Bronchial epithelial cell (primary cell): ENCODE measurements at regions not wholly inside any gene's neighbourhood (a gene's known extent, or its start where the extent isn't known, plus 50 kb on each side); places are given as distances from the start of the nearest gene placed in this dataset.
"Not testable (repeated sequence)": the region's sequence is repeated elsewhere in the genome, so short reads cannot be mapped to it uniquely, and the experiment has no call there.

Source experiments
- DNase-seq: peaks from one replicate; pipeline ENCODE4 v3.0.0-alpha.2; 2010; ENCODE audit warnings: low read depth
- FAIRE-seq: peaks from 2 replicates; lab custom pipeline; 2011; peaks lifted over from hg19 to GRCh38; lab: Jason Lieb, UNC
- H3K27me3 ChIP-seq: 2 replicates; pipeline ENCODE4 v1.5.1; 2011; ENCODE audit warnings: low read length; ENCODE audit not compliant: control insufficient read depth, insufficient read depth
- H3K36me3 ChIP-seq: 2 replicates; pipeline ENCODE4 v1.5.1; 2011; ENCODE audit warnings: low read length; ENCODE audit not compliant: control insufficient read depth, insufficient read depth
- H3K4me3 ChIP-seq: 2 replicates; pipeline ENCODE4 v1.5.1; 2011; ENCODE audit warnings: mild to moderate bottlenecking, low read depth, low read length, control low read depth
- TF ChIP-seq, protein P1 (sequence below): IDR thresholded peaks from 2 replicates; pipeline ENCODE4 v1.5.1; 2011; ENCODE audit warnings: mild to moderate bottlenecking, moderate library complexity, low read length, control low read depth, inconsistent platforms; ENCODE audit not compliant: insufficient read depth, severe bottlenecking

DNA sequence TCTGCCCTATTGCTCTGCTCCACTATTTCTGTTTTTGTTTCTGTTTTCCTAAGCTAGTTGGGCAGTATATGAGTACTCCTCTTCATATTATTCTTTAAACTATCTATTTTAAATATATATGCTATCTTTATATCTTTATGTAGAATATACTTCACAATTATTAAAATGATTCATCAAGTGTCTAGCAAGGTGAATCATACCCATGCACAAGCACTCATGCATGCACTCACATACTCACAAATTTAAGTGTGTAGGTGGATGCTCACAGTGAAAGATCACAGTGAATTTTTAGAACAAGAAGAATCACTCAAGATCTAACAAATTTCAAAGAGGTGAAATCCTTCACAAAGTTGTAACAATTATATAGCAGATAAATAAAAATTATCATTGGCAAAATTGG, 435.6 kb upstream of the SLITRK5 start:
- DNase-seq (peak; percentile 33), FAIRE-seq (no peak)
- Histone ChIP-seq H3K4me3 (no peak overlapping the region), H3K27me3 (no peaks in the 10 kb centered on the region), H3K36me3 (no peaks in the 10 kb centered on the region)
- TF ChIP-seq, protein P1, sequence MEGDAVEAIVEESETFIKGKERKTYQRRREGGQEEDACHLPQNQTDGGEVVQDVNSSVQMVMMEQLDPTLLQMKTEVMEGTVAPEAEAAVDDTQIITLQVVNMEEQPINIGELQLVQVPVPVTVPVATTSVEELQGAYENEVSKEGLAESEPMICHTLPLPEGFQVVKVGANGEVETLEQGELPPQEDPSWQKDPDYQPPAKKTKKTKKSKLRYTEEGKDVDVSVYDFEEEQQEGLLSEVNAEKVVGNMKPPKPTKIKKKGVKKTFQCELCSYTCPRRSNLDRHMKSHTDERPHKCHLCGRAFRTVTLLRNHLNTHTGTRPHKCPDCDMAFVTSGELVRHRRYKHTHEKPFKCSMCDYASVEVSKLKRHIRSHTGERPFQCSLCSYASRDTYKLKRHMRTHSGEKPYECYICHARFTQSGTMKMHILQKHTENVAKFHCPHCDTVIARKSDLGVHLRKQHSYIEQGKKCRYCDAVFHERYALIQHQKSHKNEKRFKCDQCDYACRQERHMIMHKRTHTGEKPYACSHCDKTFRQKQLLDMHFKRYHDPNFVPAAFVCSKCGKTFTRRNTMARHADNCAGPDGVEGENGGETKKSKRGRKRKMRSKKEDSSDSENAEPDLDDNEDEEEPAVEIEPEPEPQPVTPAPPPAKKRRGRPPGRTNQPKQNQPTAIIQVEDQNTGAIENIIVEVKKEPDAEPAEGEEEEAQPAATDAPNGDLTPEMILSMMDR: no peak

DNA sequence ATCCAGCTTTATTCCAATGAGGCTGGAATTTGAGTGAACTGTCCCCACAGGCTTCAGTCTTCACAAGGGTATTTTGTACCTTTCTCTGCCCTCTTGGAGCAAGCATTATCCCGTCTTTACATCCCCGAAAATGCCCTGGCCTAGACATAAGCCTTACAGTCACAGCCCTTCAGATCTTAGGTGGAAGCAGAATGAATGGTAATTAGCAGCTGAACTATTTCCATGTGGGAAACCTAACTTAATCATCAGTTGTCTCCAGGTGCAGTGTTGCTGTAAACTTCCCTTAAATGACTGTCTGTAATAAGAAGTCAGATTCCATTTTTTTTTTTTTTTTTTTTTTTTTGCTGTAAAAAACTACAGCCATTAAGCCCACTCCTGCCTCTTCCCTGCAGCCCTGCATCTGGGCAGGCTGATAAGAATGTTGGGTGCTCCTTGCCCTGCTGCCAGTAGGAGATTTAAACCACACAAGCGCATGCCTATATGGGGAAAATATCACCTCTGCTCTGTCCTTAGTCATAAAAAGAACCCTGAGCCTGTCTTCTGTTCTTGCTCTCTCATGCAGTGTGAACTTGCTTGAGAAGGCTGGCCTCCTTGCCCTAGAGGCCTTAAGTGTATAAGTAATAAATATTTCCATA, 426.8 kb upstream of the SLITRK5 start:
- Histone ChIP-seq H3K36me3 (no peaks in the 10 kb centered on the region), H3K4me3 (no peak overlapping the region), H3K27me3 (no peaks in the 10 kb centered on the region)
- DNase-seq (no peak), FAIRE-seq (no peak)
- TF ChIP-seq, protein P1: no peak

DNA sequence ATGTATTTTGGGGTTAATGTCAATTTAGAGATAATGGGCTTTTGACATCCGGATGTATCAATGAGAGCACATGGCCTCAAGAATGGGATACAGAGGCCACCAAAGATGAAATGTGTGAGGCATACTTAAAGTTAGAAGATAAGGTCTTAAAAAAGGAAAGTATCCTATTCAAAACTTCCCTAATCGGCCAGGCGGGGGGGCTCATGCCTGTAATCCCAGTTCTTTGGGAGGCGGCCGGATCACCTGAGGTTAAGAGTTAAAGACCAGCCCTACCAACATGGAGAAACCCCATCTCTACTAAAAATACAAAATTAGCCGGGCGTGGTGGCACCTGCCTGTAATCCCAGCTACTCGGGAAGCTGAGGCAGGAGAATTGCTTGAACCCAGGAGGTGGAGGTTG, 421.3 kb upstream of the SLITRK5 start:
- not testable (repeated sequence) for FAIRE-seq, DNase-seq, H3K36me3 ChIP-seq, H3K4me3 ChIP-seq, H3K27me3 ChIP-seq

DNA sequence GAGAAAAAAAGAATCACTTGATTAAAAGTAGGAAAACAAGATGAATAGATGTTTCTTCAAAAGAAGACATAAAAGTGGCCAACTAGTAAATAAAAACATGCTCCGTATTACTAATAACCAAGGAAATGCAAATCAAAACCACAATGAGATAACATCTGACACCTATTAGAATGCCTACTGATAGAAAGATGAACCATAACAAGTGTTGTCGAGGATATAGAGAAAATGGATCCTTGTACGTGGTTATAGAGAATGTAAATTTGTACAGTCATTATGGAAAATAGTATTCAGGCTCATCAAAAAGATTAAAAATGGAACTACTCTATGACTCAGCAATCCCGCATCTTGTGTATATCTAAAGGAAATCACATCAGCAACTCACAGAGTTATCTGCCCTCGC, 415.8 kb upstream of the SLITRK5 start:
- TF ChIP-seq, protein P1: no peak
- FAIRE-seq: no peak
- no peak for DNase-seq
- Histone ChIP-seq H3K4me3 (no peak overlapping the region), H3K36me3 (no peaks in the 10 kb centered on the region), H3K27me3 (no peaks in the 10 kb centered on the region)

DNA sequence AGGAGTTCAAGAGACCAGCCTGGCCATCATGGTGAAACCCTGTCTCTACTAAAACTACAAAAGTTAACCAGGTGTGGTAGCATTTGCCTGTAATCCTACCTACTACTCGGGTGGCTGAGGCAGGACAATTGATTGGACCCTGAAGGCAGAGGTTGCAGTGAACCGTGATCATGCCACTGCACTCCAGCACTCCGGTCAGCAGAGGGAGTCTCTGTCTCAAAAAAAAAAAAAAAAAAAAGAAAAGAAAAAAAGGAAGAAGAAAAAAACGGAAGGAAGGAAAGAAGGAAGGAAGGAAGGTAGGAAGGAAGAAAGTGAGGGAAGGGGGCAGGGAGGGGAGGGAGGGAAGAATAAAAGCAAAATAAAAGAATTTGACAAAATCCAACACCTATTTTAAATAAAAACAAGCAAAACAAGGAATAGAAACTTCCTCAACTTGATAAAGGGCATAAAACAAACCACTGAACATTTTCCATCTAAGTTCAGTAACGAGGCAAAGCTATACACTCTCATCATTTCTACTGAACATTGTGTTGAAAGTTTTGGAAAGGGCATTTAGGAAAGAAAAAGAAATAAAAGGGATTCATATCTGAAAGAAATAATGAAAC, 411.6 kb upstream of the SLITRK5 start:
- no peaks in the 10 kb centered on the region for H3K36me3 ChIP-seq
- DNase-seq (no peak), FAIRE-seq (no peak)
- TF ChIP-seq, protein P1: peak; percentile 39
- H3K27me3 ChIP-seq: no peaks in the 10 kb centered on the region
- no peak overlapping the region for H3K4me3 ChIP-seq

DNA sequence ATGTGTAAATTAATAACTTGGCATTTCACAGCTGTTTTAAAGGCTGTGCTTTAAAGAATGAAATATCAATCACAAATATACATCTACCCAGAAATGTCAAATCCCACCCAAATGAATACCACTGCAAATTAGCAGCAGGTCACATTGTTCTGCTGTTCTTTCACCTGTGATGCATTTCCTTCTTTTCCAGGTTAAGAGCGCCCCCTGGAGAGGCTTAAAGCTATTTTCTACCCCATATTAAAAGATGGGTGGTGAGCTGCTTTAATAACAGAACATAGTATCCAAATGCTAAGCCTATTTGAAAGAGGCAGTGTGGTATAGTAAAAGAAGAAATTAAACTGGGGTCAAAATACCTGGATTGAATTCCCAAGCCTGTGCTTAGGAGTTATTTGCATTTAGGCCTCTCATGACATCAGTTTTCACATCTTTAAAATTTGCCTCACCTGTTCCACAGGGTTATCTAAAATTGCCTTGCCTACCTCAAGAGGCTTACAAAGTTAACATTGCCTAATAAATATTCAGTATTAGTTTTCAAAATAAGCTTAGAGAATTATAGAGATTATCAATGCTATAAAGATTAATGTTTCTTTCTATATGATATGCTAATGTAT, 396.9 kb upstream of the SLITRK5 start:
- Histone ChIP-seq H3K27me3 (no peaks in the 10 kb centered on the region), H3K4me3 (no peak overlapping the region), H3K36me3 (no peaks in the 10 kb centered on the region)
- no peak for FAIRE-seq
- peak; percentile 44 for DNase-seq
- TF ChIP-seq, protein P1: peak; percentile 65
